PFSK-1 (cell line): ENCODE measurements at regions not wholly inside any gene's neighbourhood (a gene's known extent, or its start where the extent isn't known, plus 50 kb on each side); places are given as distances from the start of the nearest gene placed in this dataset.

ENCODE experiments used
- FOXP2 ChIP-seq: optimal IDR thresholded peaks from 2 replicates; pipeline ENCODE3; 2011; ENCODE audit warnings: borderline replicate concordance, control low read depth, inconsistent platforms; ENCODE audit not compliant: insufficient read depth; ENCODE audit errors: extremely low read length, extremely low read depth
- POLR2AphosphoS5 ChIP-seq: IDR thresholded peaks from 2 replicates; pipeline ENCODE4 v1.6.1; 2012; ENCODE audit warnings: low read depth, mild to moderate bottlenecking, control low read depth, low read length, moderate library complexity
- SIN3A ChIP-seq: IDR thresholded peaks from 2 replicates; pipeline ENCODE4 v1.6.1; 2012; ENCODE audit warnings: mild to moderate bottlenecking, low read length, moderate library complexity, borderline replicate concordance; ENCODE audit not compliant: insufficient read depth
- TAF1 ChIP-seq: IDR thresholded peaks from 2 replicates; pipeline ENCODE4 v1.6.1; 2012; ENCODE audit warnings: low read length, control low read depth, borderline replicate concordance; ENCODE audit not compliant: insufficient read depth
- TF ChIP-seq, protein P1 (sequence below), 2 experiments: IDR thresholded peaks; 2 replicates each; pipeline versions ENCODE4 v1.6.1 to v1.8.0; 2011 to 2012; ENCODE audit warnings: low read depth in 2 of 2, low read length in 2 of 2, control low read depth in 1 of 2, inconsistent platforms in 1 of 2, mild to moderate bottlenecking in 1 of 2, moderate library complexity in 1 of 2; ENCODE audit not compliant: insufficient read depth in 1 of 2

DNA sequence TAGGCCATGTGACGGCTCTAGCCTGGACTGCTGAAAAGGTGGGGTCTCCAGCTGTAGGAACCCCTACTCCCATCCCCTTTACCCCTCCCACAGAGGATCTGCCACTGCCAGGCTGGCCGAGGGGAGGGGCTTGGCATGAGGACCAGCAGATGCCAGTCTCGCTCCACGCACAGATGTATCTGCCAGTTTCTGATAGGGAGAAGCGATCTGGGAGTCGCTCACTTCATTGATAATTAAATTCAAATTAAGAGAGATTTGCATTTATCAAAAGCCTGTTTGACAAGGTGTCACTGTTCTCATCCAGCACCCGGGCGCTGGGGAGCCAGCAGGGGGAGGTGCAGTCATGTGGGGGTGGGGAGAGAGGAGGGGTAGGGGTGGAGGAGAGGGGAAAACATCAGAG, 217.6 kb upstream of the MYL2 start:
- TF ChIP-seq SIN3A (no peak), TAF1 (no peak), POLR2AphosphoS5 (no peak), FOXP2 (no peak)
- TF ChIP-seq, protein P1, sequence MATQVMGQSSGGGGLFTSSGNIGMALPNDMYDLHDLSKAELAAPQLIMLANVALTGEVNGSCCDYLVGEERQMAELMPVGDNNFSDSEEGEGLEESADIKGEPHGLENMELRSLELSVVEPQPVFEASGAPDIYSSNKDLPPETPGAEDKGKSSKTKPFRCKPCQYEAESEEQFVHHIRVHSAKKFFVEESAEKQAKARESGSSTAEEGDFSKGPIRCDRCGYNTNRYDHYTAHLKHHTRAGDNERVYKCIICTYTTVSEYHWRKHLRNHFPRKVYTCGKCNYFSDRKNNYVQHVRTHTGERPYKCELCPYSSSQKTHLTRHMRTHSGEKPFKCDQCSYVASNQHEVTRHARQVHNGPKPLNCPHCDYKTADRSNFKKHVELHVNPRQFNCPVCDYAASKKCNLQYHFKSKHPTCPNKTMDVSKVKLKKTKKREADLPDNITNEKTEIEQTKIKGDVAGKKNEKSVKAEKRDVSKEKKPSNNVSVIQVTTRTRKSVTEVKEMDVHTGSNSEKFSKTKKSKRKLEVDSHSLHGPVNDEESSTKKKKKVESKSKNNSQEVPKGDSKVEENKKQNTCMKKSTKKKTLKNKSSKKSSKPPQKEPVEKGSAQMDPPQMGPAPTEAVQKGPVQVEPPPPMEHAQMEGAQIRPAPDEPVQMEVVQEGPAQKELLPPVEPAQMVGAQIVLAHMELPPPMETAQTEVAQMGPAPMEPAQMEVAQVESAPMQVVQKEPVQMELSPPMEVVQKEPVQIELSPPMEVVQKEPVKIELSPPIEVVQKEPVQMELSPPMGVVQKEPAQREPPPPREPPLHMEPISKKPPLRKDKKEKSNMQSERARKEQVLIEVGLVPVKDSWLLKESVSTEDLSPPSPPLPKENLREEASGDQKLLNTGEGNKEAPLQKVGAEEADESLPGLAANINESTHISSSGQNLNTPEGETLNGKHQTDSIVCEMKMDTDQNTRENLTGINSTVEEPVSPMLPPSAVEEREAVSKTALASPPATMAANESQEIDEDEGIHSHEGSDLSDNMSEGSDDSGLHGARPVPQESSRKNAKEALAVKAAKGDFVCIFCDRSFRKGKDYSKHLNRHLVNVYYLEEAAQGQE (IDR thresholded peaks at IDR 0.05; ENCODE audit: insufficient read depth in 1 of 2, low read depth in 2 of 2, low read length in 2 of 2), result no peak

DNA sequence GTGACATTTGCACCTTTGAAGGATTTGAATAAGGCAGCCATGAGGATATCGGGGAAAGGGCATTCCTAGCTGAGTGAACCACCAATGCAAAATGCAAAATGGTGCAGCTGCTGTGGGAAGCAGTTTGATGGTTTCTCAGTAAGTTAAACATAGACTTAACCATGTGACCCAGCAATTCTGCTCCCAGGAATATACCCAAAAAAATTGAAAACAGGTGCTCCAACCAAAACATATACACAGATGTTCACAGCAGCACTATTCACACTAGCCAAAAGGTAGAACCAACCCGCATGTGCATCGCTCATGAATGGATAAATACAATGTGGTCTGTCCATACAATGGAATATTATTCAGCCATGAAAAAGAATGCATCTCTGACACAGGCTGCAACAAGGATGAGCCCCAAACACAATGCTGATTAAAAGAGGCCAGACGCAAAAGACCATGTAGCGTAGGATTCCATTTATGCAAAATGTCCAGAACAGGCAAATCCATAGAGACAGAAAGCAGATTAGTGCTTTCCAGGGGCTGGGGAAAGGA, 215.0 kb upstream of the MYL2 start:
- TF ChIP-seq, protein P1 (IDR thresholded peaks at IDR 0.05; ENCODE audit: insufficient read depth in 1 of 2, low read depth in 2 of 2, low read length in 2 of 2), result no peak
- TF ChIP-seq TAF1 (no peak), SIN3A (no peak), POLR2AphosphoS5 (no peak), FOXP2 (no peak)

DNA sequence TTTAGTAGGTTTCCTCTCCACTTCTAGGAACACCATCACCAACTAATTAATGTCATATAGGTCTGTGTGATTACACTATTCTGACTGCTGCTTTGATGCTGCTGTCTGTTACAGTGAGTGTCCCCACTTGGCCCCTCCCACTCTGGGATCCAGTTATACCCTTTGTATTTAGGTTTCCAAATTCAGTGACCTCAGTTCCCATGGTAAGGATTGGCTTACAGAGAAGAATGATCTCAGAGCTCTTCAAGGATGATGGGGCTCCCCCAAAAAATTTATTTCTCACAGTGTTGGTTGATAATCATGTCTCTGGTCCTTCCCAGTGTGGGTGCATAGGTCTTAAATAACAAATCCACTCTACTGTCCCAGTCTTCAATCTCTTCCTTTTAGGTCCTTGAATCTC, 210.0 kb upstream of the MYL2 start:
- no peak for TF ChIP-seq SIN3A
- no peak for TF ChIP-seq TAF1
- TF ChIP-seq FOXP2, result no peak
- TF ChIP-seq, protein P1 (IDR thresholded peaks at IDR 0.05; ENCODE audit: insufficient read depth in 1 of 2, low read depth in 2 of 2, low read length in 2 of 2), result no peak
- no peak for TF ChIP-seq POLR2AphosphoS5

DNA sequence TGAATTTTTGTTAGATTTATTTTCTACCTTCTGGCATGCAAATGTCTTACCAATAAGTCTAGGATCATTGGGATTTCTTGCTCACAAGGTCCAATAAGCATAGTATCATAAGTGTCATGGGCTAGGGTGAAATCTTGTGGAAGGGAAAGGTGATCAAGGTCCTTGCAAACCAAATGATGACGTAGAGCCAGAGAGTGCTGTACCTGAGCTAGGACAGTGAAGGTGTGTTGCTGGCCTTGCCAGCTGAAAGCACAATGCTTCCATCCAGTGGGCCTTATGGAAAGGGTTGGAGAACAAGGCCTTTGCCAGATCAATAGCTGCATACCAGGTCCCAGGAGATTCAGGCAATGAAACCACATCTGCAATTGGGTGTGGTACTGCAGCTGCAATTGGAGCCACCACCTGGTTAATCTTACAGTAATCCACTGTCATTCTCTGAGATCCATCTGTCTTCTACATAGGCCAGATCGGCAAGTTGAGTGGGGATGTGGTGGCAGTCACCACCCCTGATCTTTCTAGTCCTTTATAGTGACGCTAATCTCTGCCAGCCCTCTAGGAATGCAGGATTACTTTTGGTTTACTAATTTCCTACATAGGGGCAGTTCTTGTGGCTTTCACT, 208.9 kb upstream of the MYL2 start:
- TF ChIP-seq FOXP2, result no peak
- TF ChIP-seq POLR2AphosphoS5, result no peak
- TF ChIP-seq SIN3A, result no peak
- TF ChIP-seq, protein P1 (IDR thresholded peaks at IDR 0.05; ENCODE audit: insufficient read depth in 1 of 2, low read depth in 2 of 2, low read length in 2 of 2), result no peak
- TF ChIP-seq TAF1, result no peak

DNA sequence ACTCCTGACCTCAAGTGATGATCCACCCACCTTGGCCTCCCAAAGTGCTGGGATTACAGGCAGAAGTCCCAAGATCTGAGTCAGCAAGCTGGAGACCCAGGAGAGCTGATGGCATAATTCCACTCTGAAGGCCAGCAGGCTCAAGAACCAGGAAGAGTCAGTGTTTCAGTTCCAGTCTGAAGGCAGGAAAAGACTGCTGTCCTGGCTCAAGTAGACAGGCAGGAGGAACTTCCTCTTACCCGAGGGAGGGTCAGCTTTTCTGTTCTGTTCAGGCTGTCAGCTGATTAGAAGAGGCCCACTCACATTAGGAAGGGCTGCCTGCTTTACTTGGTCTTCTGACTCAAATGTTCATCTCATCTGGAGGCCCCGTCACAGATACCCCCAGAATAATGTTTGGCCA, 206.0 kb upstream of the MYL2 start:
- no peak for TF ChIP-seq TAF1
- no peak for TF ChIP-seq SIN3A
- TF ChIP-seq, protein P1 (IDR thresholded peaks at IDR 0.05; ENCODE audit: insufficient read depth in 1 of 2, low read depth in 2 of 2, low read length in 2 of 2), result no peak
- TF ChIP-seq POLR2AphosphoS5, result no peak
- no peak for TF ChIP-seq FOXP2
